GM12873 (cell line): ENCODE measurements at regions not wholly inside any gene's neighbourhood (a gene's known extent, or its start where the extent isn't known, plus 50 kb on each side); places are given as distances from the start of the nearest gene placed in this dataset.

Experiments used
- TF ChIP-seq, protein P1 (sequence below): IDR thresholded peaks from 2 replicates; pipeline ENCODE4 v1.5.1; 2012; ENCODE audit warnings: low read depth, mild to moderate bottlenecking, moderate library complexity, low read length, control low read depth; ENCODE audit not compliant: insufficient read depth; ENCODE audit errors: missing control alignments

GRCh38 chr3:98662699-98663098 is 69.3 kb upstream of the CPOX start:
- TF ChIP-seq, protein P1, sequence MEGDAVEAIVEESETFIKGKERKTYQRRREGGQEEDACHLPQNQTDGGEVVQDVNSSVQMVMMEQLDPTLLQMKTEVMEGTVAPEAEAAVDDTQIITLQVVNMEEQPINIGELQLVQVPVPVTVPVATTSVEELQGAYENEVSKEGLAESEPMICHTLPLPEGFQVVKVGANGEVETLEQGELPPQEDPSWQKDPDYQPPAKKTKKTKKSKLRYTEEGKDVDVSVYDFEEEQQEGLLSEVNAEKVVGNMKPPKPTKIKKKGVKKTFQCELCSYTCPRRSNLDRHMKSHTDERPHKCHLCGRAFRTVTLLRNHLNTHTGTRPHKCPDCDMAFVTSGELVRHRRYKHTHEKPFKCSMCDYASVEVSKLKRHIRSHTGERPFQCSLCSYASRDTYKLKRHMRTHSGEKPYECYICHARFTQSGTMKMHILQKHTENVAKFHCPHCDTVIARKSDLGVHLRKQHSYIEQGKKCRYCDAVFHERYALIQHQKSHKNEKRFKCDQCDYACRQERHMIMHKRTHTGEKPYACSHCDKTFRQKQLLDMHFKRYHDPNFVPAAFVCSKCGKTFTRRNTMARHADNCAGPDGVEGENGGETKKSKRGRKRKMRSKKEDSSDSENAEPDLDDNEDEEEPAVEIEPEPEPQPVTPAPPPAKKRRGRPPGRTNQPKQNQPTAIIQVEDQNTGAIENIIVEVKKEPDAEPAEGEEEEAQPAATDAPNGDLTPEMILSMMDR: no peak

DNA sequence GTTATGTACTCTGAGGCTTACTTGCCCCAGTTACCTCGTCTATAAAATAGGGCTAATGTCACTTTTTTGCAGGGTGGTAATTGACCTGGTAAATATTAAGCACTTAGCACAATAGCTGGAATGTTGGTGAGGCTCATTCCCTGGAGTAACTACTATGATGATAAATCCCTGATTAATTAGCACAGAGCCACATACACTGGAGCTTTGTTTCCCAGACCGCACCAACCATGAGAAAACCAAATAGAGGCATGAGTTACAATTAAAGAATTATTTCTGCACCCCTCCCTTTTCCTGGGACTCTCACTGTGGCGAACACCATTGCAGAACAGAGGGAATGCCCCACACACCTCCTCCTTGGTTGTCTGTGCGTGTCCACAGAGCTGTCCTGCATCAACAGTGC is 76.6 kb upstream of the CPOX start:
- TF ChIP-seq, protein P1: no peak

DNA sequence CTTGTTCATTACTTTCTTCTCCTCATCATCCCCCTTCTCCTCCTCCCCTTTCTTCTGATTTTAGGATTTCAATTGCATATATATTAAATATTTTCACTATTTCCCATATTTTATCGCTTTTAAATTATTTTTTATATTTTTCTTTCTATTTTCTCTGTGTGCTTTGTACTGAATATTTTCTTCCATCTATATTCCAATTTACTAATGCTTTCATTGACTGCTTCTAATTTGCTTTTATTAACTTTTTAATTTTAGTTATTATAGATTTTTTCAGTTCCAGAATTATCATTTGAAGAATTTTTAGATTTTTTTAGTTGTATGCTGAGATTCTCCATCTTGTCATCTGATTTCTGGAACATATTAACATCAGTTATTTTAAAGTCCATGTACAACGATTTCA is 83.2 kb upstream of the ST3GAL6 start:
- TF ChIP-seq, protein P1: no peak

- TF ChIP-seq, protein P1: no peak
These were observed 82.4 kb upstream of the ST3GAL6 start for GRCh38 chr3:98680723-98681122.

- TF ChIP-seq, protein P1: no peak
These were observed 81.7 kb upstream of the ST3GAL6 start for GRCh38 chr3:98681486-98681885.

DNA sequence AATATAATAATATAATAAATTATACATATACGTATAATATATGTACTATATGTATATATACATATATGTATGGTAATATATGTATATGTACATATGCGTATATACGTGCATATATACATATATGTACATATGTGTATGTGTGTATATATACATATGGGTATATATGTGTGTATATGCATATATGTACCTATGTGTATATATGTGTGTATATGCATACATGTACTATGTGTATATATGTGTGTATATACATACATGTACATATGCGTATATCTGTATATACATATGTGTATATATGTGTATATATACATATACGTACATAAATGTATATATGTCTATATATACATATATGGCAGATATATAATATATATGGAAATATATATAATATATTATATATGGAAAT is 74.8 kb upstream of the ST3GAL6 start:
- TF ChIP-seq, protein P1: no peak

DNA sequence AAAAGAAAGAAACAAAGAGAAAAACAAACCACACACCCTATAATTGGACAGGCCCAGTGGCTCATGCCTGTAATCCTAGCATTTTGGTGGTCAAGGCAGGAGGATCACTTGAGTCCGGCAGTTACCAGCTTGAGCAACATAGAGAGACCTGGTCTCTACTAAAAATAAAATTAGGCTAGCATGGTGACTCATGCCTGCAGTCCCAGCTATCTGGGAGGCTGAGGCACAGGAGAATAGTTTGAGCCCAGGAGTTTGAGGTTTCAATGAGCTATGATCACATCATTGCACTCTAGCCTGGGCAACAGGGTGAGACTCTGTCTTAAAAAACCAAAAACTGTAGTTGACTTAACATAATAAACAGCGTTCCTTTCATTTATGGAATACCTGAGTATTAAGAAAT is 72.3 kb upstream of the ST3GAL6 start:
- TF ChIP-seq, protein P1: no peak

DNA sequence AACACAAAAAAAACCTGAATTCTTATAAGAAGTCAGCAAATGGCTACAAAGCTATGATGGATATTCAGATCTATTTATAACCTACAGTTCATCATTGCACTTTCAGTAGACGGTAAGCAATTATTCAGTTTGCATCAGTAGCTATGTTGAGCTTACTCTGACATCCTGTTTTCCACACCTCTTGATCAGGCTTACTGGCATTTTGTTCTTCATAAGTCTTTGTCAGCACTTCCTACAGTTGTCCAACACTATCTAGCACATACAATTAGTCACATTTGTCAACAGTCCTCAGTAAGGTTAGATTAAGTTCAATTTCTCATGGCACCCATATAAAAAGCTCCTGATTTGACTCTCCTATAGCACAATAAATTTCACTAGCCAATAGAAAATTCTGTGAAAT is 71.2 kb upstream of the ST3GAL6 start:
- TF ChIP-seq, protein P1: no peak
